Stomach (tissue), 8 donors: ENCODE measurements at regions not wholly inside any gene's neighbourhood (a gene's known extent, or its start where the extent isn't known, plus 50 kb on each side); places are given as distances from the start of the nearest gene placed in this dataset.

Experiments used
- DNase-seq, 2 donors: peaks; one replicate each; pipeline versions ENCODE4 v3.0.0 to v3.0.0-alpha.2; 2013 to 2019
- H3K27ac ChIP-seq, 5 donors: fragments of 200-600 bp in 4 of 5; sonication (generic) in 4 of 5; one replicate each; pipeline ENCODE4 v1.5.1; 2013 to 2019; ENCODE audit warnings: mild to moderate bottlenecking in 1 of 5, moderate library complexity in 1 of 5
- H3K27me3 ChIP-seq, 3 donors: fragments of 200-600 bp; sonication (generic); one replicate each; pipeline ENCODE4 v1.5.1; 2017 to 2019; ENCODE audit warnings: mixed run types in 1 of 3
- H3K36me3 ChIP-seq, 4 donors: fragments of 200-600 bp; sonication (generic); 1 replicate in 3 of 4; 2 replicates in 1 of 4; pipeline ENCODE4 v1.5.1; 2016 to 2019
- H3K4me1 ChIP-seq, 4 donors: fragments of 200-600 bp; sonication (generic); one replicate each; pipeline ENCODE4 v1.5.1; 2016 to 2019
- H3K4me3 ChIP-seq, 4 donors: fragments of 200-600 bp; sonication (generic) in 3 of 4; one replicate each; pipeline ENCODE4 v1.5.1; 2016 to 2019; ENCODE audit warnings: mild to moderate bottlenecking in 1 of 4
- H3K9me3 ChIP-seq, 4 donors: fragments of 200-600 bp; sonication (generic); one replicate each; pipeline ENCODE4 v1.5.1; 2016 to 2019
- CTCF ChIP-seq, 7 experiments: fragments of 450-650 bp in 4 of 7; fragments of 200-600 bp in 3 of 7; sonication (generic) in 3 of 7; IDR thresholded peaks; one replicate each; pipeline ENCODE4 v1.5.1; 2016 to 2019; ENCODE audit warnings: antibody characterized with exemption in 7 of 7, control low read depth in 2 of 7, mild to moderate bottlenecking in 1 of 7
- EP300 ChIP-seq: sonication (generic); formaldehyde crosslinking; IDR thresholded peaks from one replicate; pipeline ENCODE4 v1.6.1; 2017; ENCODE audit warnings: antibody characterized with exemption
- POLR2A ChIP-seq, 4 donors: fragments of 450-650 bp; IDR thresholded peaks; one replicate each; pipeline ENCODE4 v1.6.1; 2016; ENCODE audit warnings: antibody characterized with exemption in 4 of 4, control low read depth in 2 of 4, mild to moderate bottlenecking in 1 of 4, moderate library complexity in 1 of 4
- POLR2AphosphoS5 ChIP-seq, 3 donors: sonication (generic); formaldehyde crosslinking; IDR thresholded peaks; one replicate each; pipeline ENCODE4 v1.6.1; 2016; ENCODE audit warnings: antibody characterized with exemption in 3 of 3
- WGBS, 5 donors: extraction: QIAGEN DNeasy Blood & Tissue Kit in 3 of 5; methylation state at CpG; one replicate each; pipeline versions ENCODE4 v1.1.5 to v1.1.7; 2013 to 2018; 5-methylcytosine and 5-hydroxymethylcytosine counted together
- intact Hi-C: fragments of 100-400 bp; cut with DNase I; formaldehyde crosslinking; loops from one replicate; pipeline ENCODE4 v1.15.1; 2023; ENCODE audit warnings: low total_unique reads
- donor health status: healthy with polysubstance abuse.
- donor health status: Bipolar disorder and iron deficiency.
- donor health status: healthy.

GRCh38 chr4:180465364-180465763 is 1777.8 kb upstream of the TENM3 start:
- Histone ChIP-seq H3K4me3 (no peak overlapping the region), H3K36me3 (no peaks in the 10 kb centered on the region), H3K27me3 (no peaks in the 10 kb centered on the region), H3K27ac (no peak overlapping the region), H3K4me1 (no peaks in the 10 kb centered on the region), H3K9me3 (peaks cover 0 to 15% (median 2%) of the 10 kb centered on the region in 4 donors)
- DNase-seq = no peak
- intact Hi-C loops = no loop called here
- TF ChIP-seq EP300 (no peak), POLR2AphosphoS5 (IDR thresholded peaks at IDR 0.05) (no peak), CTCF (IDR thresholded peaks at IDR 0.05) (no peak), POLR2A (IDR thresholded peaks at IDR 0.05) (no peak)
- WGBS, 5 donors = 82 to 95% (median 85%) methylated on average over 3 of the region's 3 CpGs

- H3K27me3 ChIP-seq = no peaks in the 10 kb centered on the region
- no peak for DNase-seq
Observed at GRCh38 chr4:180483036-180483435, 1760.2 kb upstream of the TENM3 start.

GRCh38 chr4:180485407-180485806 is 1757.8 kb upstream of the TENM3 start:
- intact Hi-C loops = no loop called here
- Histone ChIP-seq H3K36me3 (no peaks in the 10 kb centered on the region), H3K27ac (no peak overlapping the region), H3K9me3 (peaks cover 0 to 5% (median 0%) of the 10 kb centered on the region in 4 donors), H3K4me1 (no peaks in the 10 kb centered on the region), H3K4me3 (no peak overlapping the region), H3K27me3 (no peaks in the 10 kb centered on the region)
- no peak for TF ChIP-seq POLR2A (IDR thresholded peaks at IDR 0.05)
- no peak for TF ChIP-seq EP300
- no peak for TF ChIP-seq CTCF (IDR thresholded peaks at IDR 0.05)
- no peak for TF ChIP-seq POLR2AphosphoS5 (IDR thresholded peaks at IDR 0.05)
- DNase-seq = no peak

More at GRCh38 chr4:180483036-180483435, 1760.2 kb upstream of the TENM3 start:
- intact Hi-C loops = no loop called here
- Histone ChIP-seq H3K4me1 (no peaks in the 10 kb centered on the region), H3K27ac (no peak overlapping the region), H3K36me3 (no peaks in the 10 kb centered on the region), H3K4me3 (no peak overlapping the region), H3K9me3 (peaks cover 0 to 5% (median 0%) of the 10 kb centered on the region in 4 donors)
- no peak for TF ChIP-seq POLR2A (IDR thresholded peaks at IDR 0.05)
- TF ChIP-seq EP300 = no peak
- no peak for TF ChIP-seq CTCF (IDR thresholded peaks at IDR 0.05)
- no peak for TF ChIP-seq POLR2AphosphoS5 (IDR thresholded peaks at IDR 0.05)
- 12 to 42% (median 30%) methylated on average over 1 of the region's 1 CpG for WGBS, 5 donors

GRCh38 chr4:180486342-180486741 is 1756.9 kb upstream of the TENM3 start:
- H3K4me3 ChIP-seq = no peak overlapping the region
- 67 to 73% (median 71%) methylated on average over 4 of the region's 4 CpGs for WGBS, 5 donors
- H3K27ac ChIP-seq = no peak overlapping the region
- H3K36me3 ChIP-seq = no peaks in the 10 kb centered on the region
- no peaks in the 10 kb centered on the region for H3K27me3 ChIP-seq
- no peak for DNase-seq
- TF ChIP-seq EP300 (no peak), POLR2A (IDR thresholded peaks at IDR 0.05) (no peak), POLR2AphosphoS5 (IDR thresholded peaks at IDR 0.05) (no peak), CTCF (IDR thresholded peaks at IDR 0.05) (no peak)
- intact Hi-C loops = no loop called here
- no peaks in the 10 kb centered on the region for H3K4me1 ChIP-seq
- peaks cover 0 to 5% (median 0%) of the 10 kb centered on the region in 4 donors for H3K9me3 ChIP-seq
